GM10266 (cell line): ENCODE measurements at regions not wholly inside any gene's neighbourhood (a gene's known extent, or its start where the extent isn't known, plus 50 kb on each side); places are given as distances from the start of the nearest gene placed in this dataset.

Experiments used
- DNase-seq: peaks from one replicate; pipeline ENCODE4 v3.0.0; 2012; ENCODE audit errors: extremely low spot score
- CTCF ChIP-seq: IDR thresholded peaks from 2 replicates; pipeline ENCODE4 v1.5.1; 2012; ENCODE audit warnings: mild to moderate bottlenecking, low read depth; ENCODE audit not compliant: control insufficient read depth, insufficient read depth; ENCODE audit errors: missing control alignments

- no peak for DNase-seq
- no peak for TF ChIP-seq CTCF
Observed at GRCh38 chr4:123510221-123510620, 113.6 kb downstream of the SPRY1 start.

- no peak for TF ChIP-seq CTCF
- DNase-seq: no peak
Observed at GRCh38 chr4:123510659-123511058, 114.1 kb downstream of the SPRY1 start.

DNA sequence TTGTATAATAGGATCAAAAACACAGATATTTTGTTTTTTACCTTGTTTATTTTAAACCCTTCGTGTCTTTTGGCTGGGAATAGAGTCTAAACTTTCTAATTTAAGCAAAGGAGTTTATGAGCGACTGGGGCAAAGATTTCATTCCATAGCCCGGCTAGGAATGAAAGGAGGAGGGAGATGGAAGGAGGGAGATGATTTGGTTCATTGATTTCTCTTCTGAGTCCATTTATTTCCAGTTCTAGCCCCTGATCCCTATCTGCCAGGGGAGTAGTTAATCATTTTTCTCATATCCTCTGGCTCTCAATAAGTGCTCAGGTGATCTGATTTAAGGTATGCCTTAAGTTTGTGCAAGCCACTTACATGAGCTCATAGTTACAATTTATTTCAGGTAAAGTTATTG is 120.0 kb downstream of the SPRY1 start:
- no peak for DNase-seq
- TF ChIP-seq CTCF: no peak

- TF ChIP-seq CTCF: no peak
- no peak for DNase-seq
Observed at GRCh38 chr4:123517176-123517575, 120.6 kb downstream of the SPRY1 start.

- no peak for DNase-seq
- TF ChIP-seq CTCF: no peak
Observed at GRCh38 chr4:123517971-123518370, 121.4 kb downstream of the SPRY1 start.

DNA sequence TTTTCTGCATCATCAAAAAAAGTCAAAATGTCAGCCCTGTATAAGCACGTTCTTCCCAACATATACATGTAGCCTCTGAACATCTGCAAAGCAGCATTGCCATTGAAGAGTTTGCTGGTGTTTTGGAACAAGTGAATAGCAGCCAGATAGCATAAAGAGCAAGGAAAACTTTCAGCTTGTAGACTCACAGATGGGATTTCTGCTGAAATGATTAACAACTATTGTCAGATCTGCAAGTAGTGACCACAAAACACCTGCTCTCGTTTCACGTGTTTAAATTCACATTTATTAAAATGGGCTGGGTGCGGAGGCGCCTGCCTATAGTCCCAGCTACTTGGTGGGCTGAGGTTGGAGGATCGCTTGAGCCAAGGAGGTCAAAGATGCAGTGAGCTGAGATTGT is 123.7 kb downstream of the SPRY1 start:
- TF ChIP-seq CTCF: no peak
- DNase-seq: no peak

- no peak for TF ChIP-seq CTCF
- no peak for DNase-seq
Observed at GRCh38 chr4:123522081-123522480, 125.5 kb downstream of the SPRY1 start.
